GM12872 (cell line): ENCODE measurements at regions not wholly inside any gene's neighbourhood (a gene's known extent, or its start where the extent isn't known, plus 50 kb on each side); places are given as distances from the start of the nearest gene placed in this dataset.

ENCODE experiments used
- CTCF ChIP-seq: IDR thresholded peaks from 3 replicates; pipeline ENCODE4 v1.5.1; 2011; ENCODE audit warnings: low read depth, mild to moderate bottlenecking, low read length, moderate library complexity; ENCODE audit not compliant: insufficient read depth

GRCh38 chr10:8616166-8616565 lies 561.7 kb downstream of the GATA3 start:
- no peak for TF ChIP-seq CTCF

- TF ChIP-seq CTCF, result no peak
Measured at GRCh38 chr10:8617792-8618191, 563.3 kb downstream of the GATA3 start.

- TF ChIP-seq CTCF, result no peak
Measured at GRCh38 chr10:8618834-8619233, 564.3 kb downstream of the GATA3 start.

- no peak for TF ChIP-seq CTCF
Measured at GRCh38 chr10:8628351-8628750, 573.9 kb downstream of the GATA3 start.

GRCh38 chr10:8633909-8634308 lies 579.4 kb downstream of the GATA3 start:
- no peak for TF ChIP-seq CTCF

- no peak for TF ChIP-seq CTCF
Measured at GRCh38 chr10:8636371-8636770, 581.9 kb downstream of the GATA3 start.

- TF ChIP-seq CTCF, result no peak
Measured at GRCh38 chr10:8637640-8638039, 583.2 kb downstream of the GATA3 start.
